Effector CD4-positive, alpha-beta T cell (primary cell): ENCODE measurements at regions not wholly inside any gene's neighbourhood (a gene's known extent, or its start where the extent isn't known, plus 50 kb on each side); places are given as distances from the start of the nearest gene placed in this dataset.

Experiments
- DNase-seq: peaks from one replicate; pipeline ENCODE4 v3.0.0-alpha.2; 2020

- DNase-seq: no peak
Measured at GRCh38 chr11:70660889-70661197, 262.5 kb downstream of the CTTN start.

GRCh38 chr11:70661761-70662501, 263.6 kb downstream of the CTTN start:
- no peak for DNase-seq

GRCh38 chr11:70662691-70663098, 264.4 kb downstream of the CTTN start:
- DNase-seq: no peak

GRCh38 chr11:70663815-70664214, 265.5 kb downstream of the CTTN start:
- no peak for DNase-seq

- no peak for DNase-seq
Measured at GRCh38 chr11:70666311-70666710, 268.0 kb downstream of the CTTN start.

- no peak for DNase-seq
Measured at GRCh38 chr11:70667767-70668166, 269.4 kb downstream of the CTTN start.

- no peak for DNase-seq
Measured at GRCh38 chr11:70668204-70669202, 270.2 kb downstream of the CTTN start.

GRCh38 chr11:70669281-70669680, 271.0 kb downstream of the CTTN start:
- DNase-seq: no peak

GRCh38 chr11:70669871-70670675, 271.7 kb downstream of the CTTN start:
- DNase-seq: no peak

- no peak for DNase-seq
Measured at GRCh38 chr11:70670676-70671034, 272.3 kb downstream of the CTTN start.

GRCh38 chr11:70671083-70671482, 272.8 kb downstream of the CTTN start:
- no peak for DNase-seq

GRCh38 chr11:70671611-70672010, 273.3 kb downstream of the CTTN start:
- no peak for DNase-seq

GRCh38 chr11:70672991-70673653, 274.8 kb downstream of the CTTN start:
- DNase-seq: no peak

GRCh38 chr11:70674605-70675004, 276.3 kb downstream of the CTTN start:
- no peak for DNase-seq

- DNase-seq: no peak
Measured at GRCh38 chr11:70675697-70676374, 277.5 kb downstream of the CTTN start.

- no peak for DNase-seq
Measured at GRCh38 chr11:70677232-70677916, 279.0 kb downstream of the CTTN start.

GRCh38 chr11:70678931-70679900, 280.9 kb downstream of the CTTN start:
- no peak for DNase-seq

- no peak for DNase-seq
Measured at GRCh38 chr11:70680781-70681281, 282.5 kb downstream of the CTTN start.

GRCh38 chr11:70682056-70682455, 283.7 kb downstream of the CTTN start:
- DNase-seq: no peak

GRCh38 chr11:70682760-70683159, 284.4 kb downstream of the CTTN start:
- DNase-seq: no peak
